GM12878 (cell line): ENCODE measurements at regions not wholly inside any gene's neighbourhood (a gene's known extent, or its start where the extent isn't known, plus 50 kb on each side); places are given as distances from the start of the nearest gene placed in this dataset.

Experiments
- ATAC-seq: fragments of 200-7000 bp; cut with Tn5 transposase; 3 replicates; pipeline ENCODE4 v1.9.1; 2020; ENCODE audit warnings: mild to moderate bottlenecking, moderate library complexity
- BruUV-seq: library from RNA; stranded (reverse); fragments of 400-500 nt; replicated peaks from 2 replicates; lab custom pipeline; 2021; lab: Mats Ljungman, UMichigan
- CTCF ChIA-PET: fragments of 300-600 bp; sonication (Branson Sonifier 250); formaldehyde crosslinking; extraction: SDS; loops from one replicate; lab custom pipeline; 2021; ENCODE audit warnings: inconsistent platforms; lab: Yijun Ruan, JAX
- POLR2A ChIA-PET: fragments of 350-600 bp; formaldehyde crosslinking; extraction: SDS; loops from one replicate; lab custom pipeline; 2021; ENCODE audit warnings: inconsistent platforms; lab: Charles Lee
- RAD21 ChIA-PET: fragments of 300-600 bp; sonication (Branson Sonifier 250); formaldehyde crosslinking; loops from one replicate; lab custom pipeline; 2023; ENCODE audit warnings: antibody characterized with exemption; ENCODE audit not compliant: unreplicated experiment; lab: Charles Lee
- SMC1A ChIA-PET: fragments of 300-600 bp; sonication (Branson Sonifier 250); formaldehyde crosslinking; loops from one replicate; lab custom pipeline; 2023; ENCODE audit not compliant: unreplicated experiment, uncharacterized antibody; lab: Charles Lee
- DNase-seq: peaks from one replicate; pipeline ENCODE4 v3.0.0-alpha.2; 2011; ENCODE audit warnings: low read depth, low spot score
- FAIRE-seq: peaks from 3 replicates; lab custom pipeline; 2011; peaks lifted over from hg19 to GRCh38; lab: Jason Lieb, UNC
- H2AFZ ChIP-seq: 2 replicates; pipeline ENCODE4 v1.6.0; 2011; ENCODE audit warnings: low read depth, low read length, control low read depth; ENCODE audit not compliant: control insufficient read depth
- H3K27ac ChIP-seq: 2 replicates; pipeline ENCODE4 v1.5.1; 2011; ENCODE audit warnings: control low read depth; ENCODE audit not compliant: control insufficient read depth, insufficient read depth
- H3K27me3 ChIP-seq, 2 experiments: replicated peaks in 1 of 2; 2 replicates each; pipeline versions ENCODE4 v1.6.0 to v1.6.1; 2011; ENCODE audit warnings: low read length in 1 of 2; ENCODE audit not compliant: control insufficient read depth in 2 of 2, insufficient read depth in 2 of 2
- H3K36me3 ChIP-seq, 2 experiments: 2 replicates each; pipeline ENCODE4 v1.5.1; 2011; ENCODE audit warnings: low read length in 1 of 2; ENCODE audit not compliant: control insufficient read depth in 2 of 2, insufficient read depth in 2 of 2
- H3K4me1 ChIP-seq: 2 replicates; pipeline ENCODE4 v1.6.1; 2011; ENCODE audit warnings: mild to moderate bottlenecking, low read length, moderate library complexity, mixed read lengths; ENCODE audit not compliant: control insufficient read depth, insufficient read depth
- H3K4me2 ChIP-seq: 2 replicates; pipeline ENCODE4 v1.6.0; 2011; ENCODE audit warnings: control low read depth; ENCODE audit not compliant: control insufficient read depth, insufficient read depth
- H3K4me3 ChIP-seq: fragments of 200-600 bp; sonication (generic); 2 replicates; pipeline ENCODE4 v1.5.1; 2016
- H3K79me2 ChIP-seq: 2 replicates; pipeline ENCODE4 v1.6.0; 2011; ENCODE audit warnings: low read length; ENCODE audit not compliant: control insufficient read depth, insufficient read depth
- H3K9ac ChIP-seq: 2 replicates; pipeline ENCODE4 v1.8.0; 2011; ENCODE audit warnings: low read length, control low read depth, mixed read lengths; ENCODE audit not compliant: control insufficient read depth, insufficient read depth
- H3K9me3 ChIP-seq: replicated peaks from 3 replicates; pipeline ENCODE4 v1.5.1; 2011; ENCODE audit warnings: mild to moderate bottlenecking, low read length; ENCODE audit not compliant: control insufficient read depth, insufficient read depth
- H4K20me1 ChIP-seq: 2 replicates; pipeline ENCODE4 v1.6.0; 2011; ENCODE audit not compliant: control insufficient read depth, insufficient read depth
- ASH2L ChIP-seq: fragments of 300-600, 200-600 bp; sonication (generic); IDR thresholded peaks from 2 replicates; pipeline ENCODE4 v1.6.1; 2017; ENCODE audit warnings: low read depth, mild to moderate bottlenecking, borderline replicate concordance
- CREM ChIP-seq: IDR thresholded peaks from 2 replicates; pipeline ENCODE4 v1.6.1; 2014; ENCODE audit warnings: antibody characterized with exemption, low read depth
- EZH2 ChIP-seq: IDR thresholded peaks from 2 replicates; pipeline ENCODE4 v1.6.1; 2012; ENCODE audit warnings: low read depth, mild to moderate bottlenecking, control low read depth, inconsistent platforms, low read length, borderline replicate concordance; ENCODE audit not compliant: control insufficient read depth
- FOXK2 ChIP-seq: fragments of 450-650 bp; IDR thresholded peaks from 2 replicates; pipeline ENCODE4 v1.6.1; 2017; ENCODE audit warnings: mild to moderate bottlenecking, moderate library complexity
- IKZF1 ChIP-seq: fragments of 450-650 bp; conservative IDR thresholded peaks from 2 replicates; pipeline ENCODE4 v1.6.1; 2017; ENCODE audit warnings: antibody characterized with exemption, mild to moderate bottlenecking
- KAT2A ChIP-seq: conservative IDR thresholded peaks from 2 replicates; pipeline ENCODE4 v1.6.1; 2011; ENCODE audit warnings: low read depth, low read length; ENCODE audit not compliant: control insufficient read depth
- NRF1 ChIP-seq: conservative IDR thresholded peaks from 2 replicates; pipeline ENCODE4 v1.6.1; 2011; ENCODE audit warnings: mild to moderate bottlenecking, low read depth, low read length, improper control_type of control experiment
- PML ChIP-seq: IDR thresholded peaks from 2 replicates; pipeline ENCODE4 v1.6.1; 2012; ENCODE audit warnings: low read length, inconsistent platforms
- RUNX3 ChIP-seq: IDR thresholded peaks from 2 replicates; pipeline ENCODE4 v1.6.1; 2012; ENCODE audit warnings: low read length, inconsistent platforms
- TAF1 ChIP-seq: IDR thresholded peaks from 2 replicates; pipeline ENCODE4 v1.6.1; 2011; ENCODE audit warnings: mild to moderate bottlenecking, low read depth, low read length, borderline replicate concordance
- ZNF24 ChIP-seq: fragments of 450-650 bp; IDR thresholded peaks from 2 replicates; pipeline ENCODE4 v1.6.1; 2017; ENCODE audit warnings: antibody characterized with exemption, mild to moderate bottlenecking
- WGBS: methylation state at CpG from one replicate; pipeline ENCODE4 v1.1.6; 2016; ENCODE audit warnings: low lambda C conversion rate; ENCODE audit not compliant: insufficient replicate concordance, insufficient coverage; ENCODE audit errors: missing lambda C conversion rate; 5-methylcytosine and 5-hydroxymethylcytosine counted together
- in situ Hi-C: fragments of 300-500 bp; cut with MboI; formaldehyde crosslinking; loops from 9 replicates; pipeline ENCODE4 v1.14.3; 2018; ENCODE audit warnings: mixed read lengths
- intact Hi-C: fragments of 100-400 bp; cut with micrococcal nuclease; formaldehyde crosslinking; loops from one replicate; pipeline ENCODE4 v1.14.2; 2022; ENCODE audit not compliant: unreplicated experiment
- TF ChIP-seq, protein P1 (sequence below): fragments of 150-350 bp; IDR thresholded peaks from 2 replicates; pipeline ENCODE4 v1.6.1; 2014; ENCODE audit warnings: mild to moderate bottlenecking, low read depth, low read length
- TF ChIP-seq, protein P2 (sequence below): fragments of 450-650 bp; IDR thresholded peaks from 2 replicates; pipeline ENCODE4 v1.6.1; 2017; ENCODE audit warnings: borderline replicate concordance
- TF ChIP-seq, protein P3 (sequence below): fragments of 450-650 bp; IDR thresholded peaks from 2 replicates; pipeline ENCODE4 v1.6.1; 2017; ENCODE audit warnings: mild to moderate bottlenecking, moderate library complexity

DNA sequence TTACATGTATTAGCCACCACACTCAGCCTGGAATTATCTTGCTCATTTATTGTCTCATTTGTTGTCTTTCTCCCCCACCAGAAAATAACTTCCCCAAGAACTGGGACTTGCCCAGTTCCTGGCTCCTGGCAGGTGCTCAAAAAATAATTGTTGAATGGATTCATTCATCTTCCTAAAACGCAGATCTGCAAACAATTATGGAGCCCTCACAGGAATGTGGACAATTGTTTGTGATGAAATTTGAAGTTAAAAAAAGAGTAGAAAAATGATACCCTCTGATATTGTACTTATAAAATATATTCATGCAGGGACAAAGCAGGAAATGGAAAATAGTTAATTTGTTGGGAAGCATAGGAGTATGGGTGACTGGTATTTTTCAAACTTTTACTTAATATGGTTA, 60.7 kb upstream of the MAP1LC3B2 start (continued):
- TF ChIP-seq, protein P1, sequence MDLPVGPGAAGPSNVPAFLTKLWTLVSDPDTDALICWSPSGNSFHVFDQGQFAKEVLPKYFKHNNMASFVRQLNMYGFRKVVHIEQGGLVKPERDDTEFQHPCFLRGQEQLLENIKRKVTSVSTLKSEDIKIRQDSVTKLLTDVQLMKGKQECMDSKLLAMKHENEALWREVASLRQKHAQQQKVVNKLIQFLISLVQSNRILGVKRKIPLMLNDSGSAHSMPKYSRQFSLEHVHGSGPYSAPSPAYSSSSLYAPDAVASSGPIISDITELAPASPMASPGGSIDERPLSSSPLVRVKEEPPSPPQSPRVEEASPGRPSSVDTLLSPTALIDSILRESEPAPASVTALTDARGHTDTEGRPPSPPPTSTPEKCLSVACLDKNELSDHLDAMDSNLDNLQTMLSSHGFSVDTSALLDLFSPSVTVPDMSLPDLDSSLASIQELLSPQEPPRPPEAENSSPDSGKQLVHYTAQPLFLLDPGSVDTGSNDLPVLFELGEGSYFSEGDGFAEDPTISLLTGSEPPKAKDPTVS: no peak
- TF ChIP-seq, protein P2, sequence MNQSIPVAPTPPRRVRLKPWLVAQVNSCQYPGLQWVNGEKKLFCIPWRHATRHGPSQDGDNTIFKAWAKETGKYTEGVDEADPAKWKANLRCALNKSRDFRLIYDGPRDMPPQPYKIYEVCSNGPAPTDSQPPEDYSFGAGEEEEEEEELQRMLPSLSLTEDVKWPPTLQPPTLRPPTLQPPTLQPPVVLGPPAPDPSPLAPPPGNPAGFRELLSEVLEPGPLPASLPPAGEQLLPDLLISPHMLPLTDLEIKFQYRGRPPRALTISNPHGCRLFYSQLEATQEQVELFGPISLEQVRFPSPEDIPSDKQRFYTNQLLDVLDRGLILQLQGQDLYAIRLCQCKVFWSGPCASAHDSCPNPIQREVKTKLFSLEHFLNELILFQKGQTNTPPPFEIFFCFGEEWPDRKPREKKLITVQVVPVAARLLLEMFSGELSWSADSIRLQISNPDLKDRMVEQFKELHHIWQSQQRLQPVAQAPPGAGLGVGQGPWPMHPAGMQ: no peak
- TF ChIP-seq ASH2L: no peak
- TF ChIP-seq, all 136 proteins: peak for 0

DNA sequence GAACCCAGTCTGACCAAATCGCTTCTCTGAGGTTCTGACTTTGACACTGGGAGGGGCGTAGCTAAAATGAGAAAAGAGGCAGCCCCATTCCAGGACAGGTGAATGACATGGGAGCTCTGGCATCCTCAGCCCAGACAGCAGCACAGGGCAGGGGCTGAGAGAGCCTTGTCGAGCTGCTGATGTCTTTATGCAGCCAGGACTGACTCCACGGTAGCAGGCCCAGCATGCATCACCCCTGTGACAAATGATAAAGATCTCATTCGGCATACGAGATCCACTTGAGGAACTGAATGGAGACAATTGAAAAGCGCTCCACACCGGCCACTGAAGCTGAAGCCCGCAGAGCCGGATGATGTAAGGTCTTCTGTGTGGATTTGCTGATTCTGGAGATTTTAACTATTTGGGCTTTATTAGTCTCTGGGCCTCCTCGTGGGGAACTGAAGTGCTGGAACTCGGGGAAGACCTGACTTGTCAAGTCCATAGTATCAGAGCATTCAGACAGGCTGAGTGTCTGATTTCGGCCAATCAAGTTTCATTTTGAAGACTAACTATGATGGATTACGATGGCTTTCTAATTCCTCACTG, 56.9 kb upstream of the MAP1LC3B2 start:
- Histone ChIP-seq H3K9me3 (no peaks in the 10 kb centered on the region; the same call in 2 of the 3 replicates), H3K4me3 (no peak overlapping the region), H3K27me3 (peaks cover 0 to 3% of the 10 kb centered on the region in 2 experiments; a peak in 2 of 4 replicates), H3K27ac (no peak overlapping the region), H2AFZ (no peak overlapping the region), H3K9ac (no peak overlapping the region), H3K79me2 (no peaks in the 10 kb centered on the region), H4K20me1 (no peaks in the 10 kb centered on the region; the same call in 1 of the 2 replicates), H3K4me1 (no peaks in the 10 kb centered on the region), H3K36me3 (no peaks in the 10 kb centered on the region), H3K4me2 (no peak overlapping the region)
- DNase-seq (no peak), FAIRE-seq (no peak), ATAC-seq (no peak)
- in situ Hi-C loops (no loop called here), intact Hi-C loops (no loop called here)
- ChIA-PET RAD21 (no interaction called here), CTCF (interaction anchor here (0.6 kb wide), 1 partner anchor 107 kb away, joined by 4 read pairs; no protein-coding TSS in a partner anchor), SMC1A (no interaction called here), POLR2A (no interaction called here)
- no TSS peak for BruUV-seq
- WGBS: 64% methylated on average over 14 of the region's 14 CpGs
- TF ChIP-seq KAT2A (no peak), FOXK2 (no peak), RUNX3 (no peak), PML (no peak), ZNF24 (no peak), IKZF1 (no peak), EZH2 (no peak), TAF1 (no peak), NRF1 (no peak), CREM (no peak)
- TF ChIP-seq, protein P3, sequence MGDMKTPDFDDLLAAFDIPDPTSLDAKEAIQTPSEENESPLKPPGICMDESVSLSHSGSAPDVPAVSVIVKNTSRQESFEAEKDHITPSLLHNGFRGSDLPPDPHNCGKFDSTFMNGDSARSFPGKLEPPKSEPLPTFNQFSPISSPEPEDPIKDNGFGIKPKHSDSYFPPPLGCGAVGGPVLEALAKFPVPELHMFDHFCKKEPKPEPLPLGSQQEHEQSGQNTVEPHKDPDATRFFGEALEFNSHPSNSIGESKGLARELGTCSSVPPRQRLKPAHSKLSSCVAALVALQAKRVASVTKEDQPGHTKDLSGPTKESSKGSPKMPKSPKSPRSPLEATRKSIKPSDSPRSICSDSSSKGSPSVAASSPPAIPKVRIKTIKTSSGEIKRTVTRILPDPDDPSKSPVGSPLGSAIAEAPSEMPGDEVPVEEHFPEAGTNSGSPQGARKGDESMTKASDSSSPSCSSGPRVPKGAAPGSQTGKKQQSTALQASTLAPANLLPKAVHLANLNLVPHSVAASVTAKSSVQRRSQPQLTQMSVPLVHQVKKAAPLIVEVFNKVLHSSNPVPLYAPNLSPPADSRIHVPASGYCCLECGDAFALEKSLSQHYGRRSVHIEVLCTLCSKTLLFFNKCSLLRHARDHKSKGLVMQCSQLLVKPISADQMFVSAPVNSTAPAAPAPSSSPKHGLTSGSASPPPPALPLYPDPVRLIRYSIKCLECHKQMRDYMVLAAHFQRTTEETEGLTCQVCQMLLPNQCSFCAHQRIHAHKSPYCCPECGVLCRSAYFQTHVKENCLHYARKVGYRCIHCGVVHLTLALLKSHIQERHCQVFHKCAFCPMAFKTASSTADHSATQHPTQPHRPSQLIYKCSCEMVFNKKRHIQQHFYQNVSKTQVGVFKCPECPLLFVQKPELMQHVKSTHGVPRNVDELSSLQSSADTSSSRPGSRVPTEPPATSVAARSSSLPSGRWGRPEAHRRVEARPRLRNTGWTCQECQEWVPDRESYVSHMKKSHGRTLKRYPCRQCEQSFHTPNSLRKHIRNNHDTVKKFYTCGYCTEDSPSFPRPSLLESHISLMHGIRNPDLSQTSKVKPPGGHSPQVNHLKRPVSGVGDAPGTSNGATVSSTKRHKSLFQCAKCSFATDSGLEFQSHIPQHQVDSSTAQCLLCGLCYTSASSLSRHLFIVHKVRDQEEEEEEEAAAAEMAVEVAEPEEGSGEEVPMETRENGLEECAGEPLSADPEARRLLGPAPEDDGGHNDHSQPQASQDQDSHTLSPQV: no peak
- TF ChIP-seq, protein P2: no peak
